DLD1 (cell line): ENCODE measurements at regions not wholly inside any gene's neighbourhood (a gene's known extent, or its start where the extent isn't known, plus 50 kb on each side); places are given as distances from the start of the nearest gene placed in this dataset.
"Not testable (repeated sequence)": the region's sequence is repeated elsewhere in the genome, so short reads cannot be mapped to it uniquely, and the experiment has no call there.

Experiments
- in situ Hi-C: cut with HindIII; loops from 2 replicates; pipeline ENCODE4 v1.10.0; 2017; ENCODE audit warnings: low sequenced_read_pairs

GRCh38 chr3:192022412-192022811 lies 561.4 kb downstream of the PYDC2 start:
- in situ Hi-C loops: no loop called here

GRCh38 chr3:192024751-192025150 lies 563.8 kb downstream of the PYDC2 start:
- in situ Hi-C loops: no loop called here

DNA sequence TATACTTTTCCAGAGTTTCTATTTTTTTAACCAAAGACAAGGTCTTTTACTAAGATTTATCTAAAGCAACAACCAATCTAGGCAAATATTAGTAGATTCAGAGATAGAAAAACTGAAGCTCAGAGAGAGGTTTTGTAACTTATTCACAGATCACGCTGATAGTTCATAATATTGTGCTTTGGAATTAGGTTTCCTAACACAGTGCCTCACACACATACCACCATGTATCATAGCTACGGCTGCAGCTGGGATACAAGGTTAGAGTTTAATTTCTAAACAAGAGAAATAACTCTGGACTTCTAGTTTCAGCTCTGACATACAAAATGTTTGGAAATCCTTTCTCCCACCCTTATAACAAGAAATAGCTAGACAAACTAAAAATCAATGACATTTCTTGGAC lies 565.7 kb downstream of the PYDC2 start:
- in situ Hi-C loops: no loop called here

DNA sequence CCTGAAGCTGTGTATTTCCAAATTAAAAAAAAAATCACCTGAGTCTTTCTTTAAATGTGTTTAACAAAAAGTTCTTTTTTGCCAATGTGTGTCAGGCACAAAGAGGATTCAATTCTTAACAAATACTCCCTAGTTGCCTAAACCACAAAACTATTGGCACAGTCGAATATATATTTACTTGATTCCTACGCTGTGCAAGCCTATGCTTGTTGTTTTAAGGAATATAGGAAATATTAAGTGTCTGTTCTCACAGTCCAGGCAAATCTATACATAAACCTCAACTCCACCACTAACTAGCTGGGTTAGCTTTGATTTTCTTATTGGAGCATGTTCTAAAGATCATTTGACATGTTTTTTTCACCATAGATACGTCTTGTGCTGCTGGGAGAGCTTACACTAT lies 571.0 kb downstream of the PYDC2 start:
- in situ Hi-C loops: no loop called here

GRCh38 chr3:192033246-192033645 lies 572.3 kb downstream of the PYDC2 start:
- in situ Hi-C loops: no loop called here

- in situ Hi-C loops: no loop called here
These were observed 577.8 kb downstream of the PYDC2 start for GRCh38 chr3:192038726-192039125.

- in situ Hi-C loops: no loop called here
These were observed 578.6 kb downstream of the PYDC2 start for GRCh38 chr3:192039593-192039992.

- in situ Hi-C loops: no loop called here
These were observed 579.5 kb downstream of the PYDC2 start for GRCh38 chr3:192040282-192041043.

DNA sequence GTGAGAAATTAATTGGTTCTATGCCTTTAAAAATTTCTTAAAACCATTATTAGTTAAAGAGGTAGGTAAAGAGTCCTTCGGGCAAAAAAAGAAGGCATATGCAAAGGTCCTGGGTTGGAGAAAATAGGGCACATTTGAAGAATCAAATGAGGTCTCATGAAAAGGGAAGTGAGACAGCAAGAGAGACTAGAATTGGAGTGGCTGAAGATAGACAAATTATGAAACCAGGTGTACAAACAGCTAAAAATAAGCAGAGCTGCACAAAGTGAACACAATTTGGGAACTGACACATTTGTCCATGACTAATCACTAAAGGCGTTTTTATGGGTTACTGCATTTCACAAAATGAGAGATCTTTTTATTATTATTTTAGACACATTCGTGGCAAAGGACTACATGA lies 581.2 kb downstream of the PYDC2 start:
- in situ Hi-C loops: no loop called here

- in situ Hi-C loops: no loop called here
These were observed 593.9 kb downstream of the PYDC2 start for GRCh38 chr3:192054881-192055280.

DNA sequence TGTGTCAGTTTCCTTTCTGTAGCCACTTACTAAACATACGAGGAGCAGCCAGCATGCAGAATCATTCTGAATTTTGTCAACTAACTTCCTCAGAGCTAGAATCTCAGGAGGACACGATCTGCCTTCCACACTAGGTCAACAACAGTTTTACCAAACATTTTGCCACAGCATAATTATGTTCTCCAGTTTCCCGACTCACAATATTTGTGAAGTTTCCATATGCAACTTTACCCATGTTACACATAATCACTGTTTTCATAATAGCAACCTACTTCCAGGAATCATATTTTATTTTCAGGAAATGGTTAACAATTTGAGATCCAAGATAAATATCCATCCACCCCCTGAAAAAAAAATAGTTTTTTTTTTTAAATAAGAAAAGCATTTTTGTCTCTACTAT lies 595.0 kb downstream of the PYDC2 start:
- in situ Hi-C loops: no loop called here

GRCh38 chr3:192057261-192057660 lies 596.3 kb downstream of the PYDC2 start:
- in situ Hi-C loops: no loop called here

DNA sequence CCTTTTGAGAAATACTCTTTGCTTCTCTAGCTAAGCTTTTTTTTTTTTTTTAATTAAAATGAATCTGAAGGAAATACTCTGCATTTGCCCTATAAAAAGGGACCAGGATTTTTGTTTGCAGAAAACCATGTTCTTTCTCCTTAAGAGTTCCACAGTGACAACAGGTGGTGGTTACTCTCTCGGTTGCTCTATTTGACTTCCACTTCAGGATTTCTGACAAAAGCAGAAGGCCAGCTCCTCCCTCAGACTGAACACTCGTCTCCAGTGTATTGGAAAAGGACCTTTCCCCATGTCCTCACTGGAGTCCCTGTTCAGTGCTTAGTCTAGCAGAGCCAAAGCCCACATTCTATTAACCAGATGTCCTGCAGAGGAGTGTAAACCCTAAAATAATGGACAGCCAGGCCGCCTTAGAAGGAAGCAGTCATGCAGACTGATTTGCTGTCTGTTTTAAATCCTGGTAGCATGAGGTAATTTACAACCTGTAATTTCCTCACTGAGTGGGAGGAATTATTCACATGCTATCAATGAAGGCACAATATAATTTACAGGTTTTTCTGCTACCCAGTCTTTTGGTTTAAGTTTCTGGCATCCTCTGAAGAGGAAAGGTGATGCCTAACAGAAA lies 599.3 kb downstream of the PYDC2 start:
- in situ Hi-C loops: no loop called here

DNA sequence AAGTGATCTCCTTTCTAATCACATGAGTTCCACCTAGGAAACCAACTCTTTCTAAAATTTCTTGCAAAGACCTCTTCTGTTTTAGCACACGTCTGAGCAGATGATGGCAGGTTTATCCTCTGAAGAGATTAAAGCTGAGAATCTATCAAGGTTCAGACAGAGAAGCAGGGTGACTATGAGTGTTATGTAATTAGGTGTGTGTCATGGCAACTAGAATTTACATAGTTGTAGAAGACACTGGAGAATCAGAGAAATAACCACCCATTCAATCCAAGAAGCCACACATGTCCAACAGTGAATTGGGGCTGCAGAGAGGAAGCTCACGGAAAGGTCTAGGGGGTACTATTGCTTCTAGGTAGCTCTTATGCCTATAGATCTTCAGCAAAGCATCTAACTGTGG lies 600.5 kb downstream of the PYDC2 start:
- in situ Hi-C loops: no loop called here

GRCh38 chr3:192062186-192062585 lies 601.2 kb downstream of the PYDC2 start:
- in situ Hi-C loops: no loop called here

GRCh38 chr3:192063570-192063969 lies 602.6 kb downstream of the PYDC2 start:
- in situ Hi-C loops: no loop called here

DNA sequence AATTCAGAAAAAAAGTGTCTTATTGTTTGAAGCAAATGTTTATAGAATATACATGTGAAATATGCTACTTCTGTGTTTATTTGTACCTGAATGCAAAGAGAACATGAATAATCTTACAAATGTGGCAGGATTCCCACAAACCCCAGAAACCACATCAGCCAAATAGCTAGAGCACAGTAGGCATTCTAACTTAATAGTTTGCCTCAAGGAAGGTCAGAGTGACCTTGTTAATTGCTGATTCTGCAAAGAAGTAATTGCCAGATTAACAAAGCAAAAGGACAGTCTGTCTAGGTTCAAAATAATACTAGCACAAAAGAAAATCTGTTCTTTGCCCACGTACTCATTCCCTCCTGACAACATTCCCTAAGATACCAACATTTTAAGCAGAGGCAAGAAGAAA lies 604.0 kb downstream of the PYDC2 start:
- in situ Hi-C loops: no loop called here

- in situ Hi-C loops: not testable (repeated sequence)
These were observed 605.3 kb downstream of the PYDC2 start for GRCh38 chr3:192066253-192066652.

DNA sequence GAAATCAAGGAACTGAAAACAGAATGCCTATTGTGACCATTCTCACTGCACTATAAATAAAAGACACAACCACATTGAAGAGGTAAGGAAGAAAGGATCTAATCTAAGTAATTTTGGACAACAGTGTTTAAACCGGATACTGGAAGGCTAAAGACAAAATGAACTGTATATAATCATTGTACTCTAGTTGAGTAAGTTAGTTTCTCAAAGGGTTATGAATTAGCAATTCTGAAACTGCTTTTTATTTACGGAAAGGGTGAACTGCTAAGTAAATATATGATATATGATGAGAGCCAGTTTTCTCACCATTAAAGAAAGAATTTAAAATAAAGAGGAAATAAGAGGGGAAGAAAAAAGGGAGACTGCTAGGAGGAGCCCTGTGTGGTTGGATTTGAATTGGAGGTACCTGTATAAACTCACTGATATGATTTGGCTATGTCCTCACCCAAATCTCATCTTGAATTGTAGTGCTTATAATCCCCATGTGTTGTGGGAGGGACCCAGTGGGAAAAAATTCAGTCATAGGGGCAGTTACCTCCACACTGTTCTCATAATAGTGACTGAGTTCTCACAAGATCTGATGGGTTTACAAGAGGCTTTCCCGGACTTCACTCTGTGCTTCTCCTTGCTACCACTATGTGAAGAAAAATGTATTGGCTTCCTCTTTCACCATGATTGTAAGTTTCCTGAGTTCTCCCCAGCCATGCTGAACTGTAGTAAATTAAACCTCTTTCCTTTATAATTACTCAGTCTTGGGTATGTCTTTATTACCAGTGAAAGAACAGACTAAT lies 607.7 kb downstream of the PYDC2 start:
- in situ Hi-C loops: no loop called here

DNA sequence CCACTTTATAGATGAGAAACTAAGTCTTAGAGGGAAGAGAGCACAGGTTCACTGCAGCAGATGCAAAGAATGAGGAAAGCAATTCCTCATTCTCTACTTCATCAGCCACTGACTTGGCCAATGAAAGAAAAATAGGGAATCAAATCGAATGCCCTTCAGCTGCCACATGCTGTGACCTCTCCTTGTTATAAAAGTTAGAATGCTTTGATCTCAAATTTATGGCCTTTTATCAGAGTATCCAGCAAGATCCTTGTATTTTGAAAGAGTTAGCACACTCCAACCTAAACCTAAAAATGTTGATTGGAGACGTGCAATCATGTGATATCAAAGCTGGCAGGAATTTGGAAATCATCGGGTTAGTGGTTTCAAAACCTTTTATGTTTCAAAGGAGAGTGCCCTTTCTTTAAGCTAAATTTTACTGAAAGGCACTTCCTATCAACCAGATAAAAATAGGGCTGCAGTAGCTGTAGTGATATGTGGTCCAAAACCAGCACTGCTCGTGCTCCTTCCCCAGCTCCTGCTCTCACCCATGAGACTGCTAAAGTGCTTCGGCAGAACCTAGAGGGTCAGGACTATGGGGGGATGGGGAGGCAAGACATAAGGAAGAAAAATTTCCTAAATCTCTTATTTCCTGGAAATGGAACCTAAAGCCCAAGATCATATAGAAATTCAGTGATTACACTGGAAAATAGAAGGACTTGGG lies 617.0 kb downstream of the PYDC2 start:
- in situ Hi-C loops: no loop called here

- in situ Hi-C loops: no loop called here
These were observed 618.1 kb downstream of the PYDC2 start for GRCh38 chr3:192079098-192079497.
